Fibroblast of lung (primary cell): ENCODE measurements at regions not wholly inside any gene's neighbourhood (a gene's known extent, or its start where the extent isn't known, plus 50 kb on each side); places are given as distances from the start of the nearest gene placed in this dataset.
A peak's percentile ranks its signal among the peaks of the same experiment; 100 is the strongest.

Experiments used
- DNase-seq, 2 donors: peaks; one replicate each; pipeline versions ENCODE4 v3.0.0 to v3.0.0-alpha.2; 2010; ENCODE audit warnings: low read depth in 2 of 2
- H2AFZ ChIP-seq: 2 replicates; pipeline ENCODE4 v1.5.1; 2012; ENCODE audit warnings: low read length, control low read depth, inconsistent platforms
- H3K27ac ChIP-seq: 2 replicates; pipeline ENCODE4 v1.5.1; 2011; ENCODE audit warnings: low read length, control low read depth; ENCODE audit not compliant: insufficient read depth
- H3K27me3 ChIP-seq: 2 replicates; pipeline ENCODE4 v1.5.1; 2011; ENCODE audit warnings: mild to moderate bottlenecking, low read length; ENCODE audit not compliant: control insufficient read depth, insufficient read depth
- H3K36me3 ChIP-seq: 2 replicates; pipeline ENCODE4 v1.5.1; 2011; ENCODE audit warnings: low read length; ENCODE audit not compliant: control insufficient read depth, insufficient read depth
- H3K4me1 ChIP-seq: 2 replicates; pipeline ENCODE4 v1.5.1; 2011; ENCODE audit warnings: low read length; ENCODE audit not compliant: control insufficient read depth, insufficient read depth; ENCODE audit errors: extremely low read depth
- H3K4me2 ChIP-seq: 2 replicates; pipeline ENCODE4 v1.5.1; 2011; ENCODE audit warnings: low read length, control low read depth; ENCODE audit not compliant: insufficient read depth; ENCODE audit errors: extremely low read depth
- H3K4me3 ChIP-seq, 4 experiments: fragments of 200-600 bp in 1 of 4; sonication (generic) in 1 of 4; replicated peaks in 1 of 4; 2 replicates each; pipeline ENCODE4 v1.5.1; 2011 to 2016; ENCODE audit warnings: low read length in 4 of 4, low read depth in 3 of 4, mild to moderate bottlenecking in 3 of 4, control low read depth in 2 of 4, inconsistent platforms in 1 of 4, mixed read lengths in 1 of 4; ENCODE audit not compliant: insufficient read depth in 1 of 4; ENCODE audit errors: control extremely low read depth in 1 of 4
- H3K79me2 ChIP-seq: 2 replicates; pipeline ENCODE4 v1.5.1; 2012; ENCODE audit warnings: mild to moderate bottlenecking, low read length, inconsistent platforms; ENCODE audit not compliant: control insufficient read depth, insufficient read depth
- H3K9ac ChIP-seq: 2 replicates; pipeline ENCODE4 v1.5.1; 2011; ENCODE audit warnings: mild to moderate bottlenecking, low read length, control low read depth; ENCODE audit not compliant: insufficient read depth
- H3K9me3 ChIP-seq: 2 replicates; pipeline ENCODE4 v1.5.1; 2012; ENCODE audit warnings: low read depth, low read length; ENCODE audit not compliant: control insufficient read depth, insufficient read depth
- H4K20me1 ChIP-seq: 2 replicates; pipeline ENCODE4 v1.5.1; 2011; ENCODE audit warnings: low read length; ENCODE audit not compliant: control insufficient read depth, insufficient read depth; ENCODE audit errors: extremely low read depth
- CTCF ChIP-seq, 2 donors: IDR thresholded peaks in 1 of 2; conservative IDR thresholded peaks in 1 of 2; 1 replicate in 1 of 2; 2 replicates in 1 of 2; pipeline ENCODE4 v1.5.1; 2011 to 2012; ENCODE audit warnings: low read length in 2 of 2, control low read depth in 1 of 2, inconsistent platforms in 1 of 2, low read depth in 1 of 2, mild to moderate bottlenecking in 1 of 2
- EZH2 ChIP-seq: IDR thresholded peaks from 2 replicates; pipeline ENCODE4 v1.5.1; 2012; ENCODE audit warnings: low read length, control low read depth, mild to moderate bottlenecking; ENCODE audit errors: missing control alignments

GRCh38 chr2:45121236-45121927, 112.1 kb upstream of the SIX2 start:
- H3K79me2 ChIP-seq = no peaks in the 10 kb centered on the region
- no peak overlapping the region for H3K4me2 ChIP-seq
- H4K20me1 ChIP-seq = no peaks in the 10 kb centered on the region
- H2AFZ ChIP-seq = no peak overlapping the region
- H3K4me3 ChIP-seq = no peak overlapping the region
- no peaks in the 10 kb centered on the region for H3K36me3 ChIP-seq
- no peak for TF ChIP-seq EZH2
- DNase-seq = peak in 1 of 2 donors; percentile 28
- no peak overlapping the region for H3K9ac ChIP-seq
- no peaks in the 10 kb centered on the region for H3K9me3 ChIP-seq
- H3K27me3 ChIP-seq = no peaks in the 10 kb centered on the region
- H3K4me1 ChIP-seq = peaks cover 8% of the 10 kb centered on the region
- H3K27ac ChIP-seq = no peak overlapping the region

DNA sequence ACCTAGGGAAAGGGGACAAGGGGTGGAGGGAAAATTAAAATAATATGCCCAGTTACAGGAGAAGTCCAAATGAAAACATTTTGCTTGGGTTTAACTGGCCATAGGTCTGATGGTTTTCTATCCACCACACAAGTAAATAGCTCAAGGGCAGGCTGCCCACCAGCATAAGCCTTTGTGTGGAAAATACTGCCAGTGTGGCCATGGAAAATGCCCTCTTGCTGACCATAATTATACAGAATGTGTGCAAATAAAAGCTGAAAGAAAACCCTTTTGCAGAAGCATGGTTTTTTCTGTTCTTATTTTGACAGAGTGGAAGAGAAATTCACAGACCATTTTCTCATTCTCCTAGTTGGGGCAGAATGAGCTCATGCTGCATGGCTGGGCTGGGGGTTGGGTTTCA, 111.3 kb upstream of the SIX2 start:
- Histone ChIP-seq H3K27me3 (no peaks in the 10 kb centered on the region), H3K4me2 (no peak overlapping the region), H2AFZ (no peak overlapping the region), H3K79me2 (no peaks in the 10 kb centered on the region), H3K9ac (no peak overlapping the region), H3K36me3 (no peaks in the 10 kb centered on the region), H3K4me3 (no peak overlapping the region), H3K4me1 (peaks cover 8% of the 10 kb centered on the region), H4K20me1 (no peaks in the 10 kb centered on the region), H3K9me3 (no peaks in the 10 kb centered on the region), H3K27ac (no peak overlapping the region)
- no peak for TF ChIP-seq CTCF (conservative IDR thresholded peaks at IDR 0.05 in 1 of 2, IDR thresholded peaks at IDR 0.05 in 1 of 2; ENCODE audit: low read depth in 1 of 2, low read length in 2 of 2)
- no peak for TF ChIP-seq EZH2
- peak in 1 of 2 donors; percentile 41 for DNase-seq

- Histone ChIP-seq H3K4me1 (peaks cover 8% of the 10 kb centered on the region), H3K9me3 (no peaks in the 10 kb centered on the region), H3K4me3 (no peak overlapping the region), H3K4me2 (no peak overlapping the region), H3K9ac (no peak overlapping the region), H2AFZ (no peak overlapping the region), H3K36me3 (no peaks in the 10 kb centered on the region), H3K27ac (no peak overlapping the region), H4K20me1 (no peaks in the 10 kb centered on the region), H3K79me2 (no peaks in the 10 kb centered on the region), H3K27me3 (no peaks in the 10 kb centered on the region)
- DNase-seq = peak; percentile 74 to 97
- TF ChIP-seq CTCF (conservative IDR thresholded peaks at IDR 0.05 in 1 of 2, IDR thresholded peaks at IDR 0.05 in 1 of 2; ENCODE audit: low read depth in 1 of 2, low read length in 2 of 2) (no peak), EZH2 (no peak)
Measured at GRCh38 chr2:45119855-45120254, 110.6 kb upstream of the SIX2 start.
